OCI-LY1 (cell line): ENCODE measurements at regions not wholly inside any gene's neighbourhood (a gene's known extent, or its start where the extent isn't known, plus 50 kb on each side); places are given as distances from the start of the nearest gene placed in this dataset.

Source experiments
- H2AFZ ChIP-seq: fragments of 200-600 bp; sonication (generic), shearing (Covaris generic); 2 replicates; pipeline ENCODE4 v1.6.0; 2014; ENCODE audit warnings: antibody characterized with exemption, mild to moderate bottlenecking, low read length
- H3F3A ChIP-seq: fragments of 200-600 bp; sonication (generic), shearing (Covaris generic); 2 replicates; pipeline ENCODE4 v1.6.0; 2014; ENCODE audit warnings: mild to moderate bottlenecking, antibody characterized with exemption, low read length, moderate library complexity; ENCODE audit not compliant: insufficient read depth
- H3K27ac ChIP-seq: fragments of 200-600 bp; sonication (generic); 2 replicates; pipeline ENCODE4 v1.5.1; 2014; ENCODE audit warnings: low read length, mixed run types, mild to moderate bottlenecking, low read depth; ENCODE audit not compliant: poor library complexity, severe bottlenecking
- H3K27me3 ChIP-seq: fragments of 200-600 bp; sonication (generic); 2 replicates; pipeline ENCODE4 v1.6.0; 2014; ENCODE audit warnings: antibody characterized with exemption, mild to moderate bottlenecking, low read length, moderate library complexity; ENCODE audit not compliant: insufficient read depth
- H3K36me3 ChIP-seq: fragments of 200-600 bp; sonication (generic); 2 replicates; pipeline ENCODE4 v1.6.1; 2014; ENCODE audit warnings: mild to moderate bottlenecking, antibody characterized with exemption, low read length, moderate library complexity, mixed read lengths; ENCODE audit not compliant: insufficient read depth
- H3K4me1 ChIP-seq: fragments of 200-600 bp; sonication (generic); 2 replicates; pipeline ENCODE4 v1.5.1; 2014; ENCODE audit warnings: mild to moderate bottlenecking, low read length, moderate library complexity; ENCODE audit not compliant: insufficient read depth, severe bottlenecking
- H3K4me2 ChIP-seq: fragments of 200-600 bp; sonication (generic), shearing (Covaris generic); 2 replicates; pipeline ENCODE4 v1.6.1; 2014; ENCODE audit warnings: low read length
- H3K4me3 ChIP-seq: fragments of 200-600 bp; sonication (generic); 2 replicates; pipeline ENCODE4 v1.5.1; 2014; ENCODE audit warnings: low read length, low read depth, mild to moderate bottlenecking, mixed read lengths; ENCODE audit not compliant: poor library complexity, severe bottlenecking
- H3K79me2 ChIP-seq: fragments of 200-600 bp; shearing (Covaris generic); 2 replicates; pipeline ENCODE4 v1.6.1; 2016; ENCODE audit warnings: mixed run types, low read length, mixed read lengths; ENCODE audit not compliant: insufficient read depth
- H3K9ac ChIP-seq: fragments of 200-600 bp; sonication (generic), shearing (Covaris generic); 2 replicates; pipeline ENCODE4 v1.6.1; 2014; ENCODE audit warnings: mild to moderate bottlenecking, low read length, mixed read lengths
- H3K9me2 ChIP-seq: fragments of 200-600 bp; sonication (generic), shearing (Covaris generic); 2 replicates; pipeline ENCODE4 v1.6.1; 2014; ENCODE audit warnings: low read depth, mild to moderate bottlenecking, low read length, mixed read lengths
- H3K9me3 ChIP-seq: fragments of 200-600 bp; shearing (Covaris generic); 2 replicates; pipeline ENCODE4 v1.6.1; 2014; ENCODE audit warnings: low read length, mixed read lengths
- H4K20me1 ChIP-seq: fragments of 200-600 bp; sonication (generic), shearing (Covaris generic); 2 replicates; pipeline ENCODE4 v1.6.0; 2016; ENCODE audit warnings: mild to moderate bottlenecking, low read length; ENCODE audit not compliant: insufficient read depth
- EZH2 ChIP-seq: fragments of 200-600 bp; sonication (generic), shearing (Covaris generic); IDR thresholded peaks from 2 replicates; pipeline ENCODE4 v1.8.0; 2017; ENCODE audit warnings: borderline replicate concordance, mixed run types, mild to moderate bottlenecking, antibody characterized with exemption, low read length, moderate library complexity, mixed read lengths
- TF ChIP-seq, protein P1 (sequence below): fragments of 200-600 bp; sonication (generic), shearing (Covaris generic); IDR thresholded peaks from 2 replicates; pipeline ENCODE4 v1.5.1; 2017; ENCODE audit warnings: mild to moderate bottlenecking, antibody characterized with exemption, low read length, moderate library complexity, mixed read lengths

DNA sequence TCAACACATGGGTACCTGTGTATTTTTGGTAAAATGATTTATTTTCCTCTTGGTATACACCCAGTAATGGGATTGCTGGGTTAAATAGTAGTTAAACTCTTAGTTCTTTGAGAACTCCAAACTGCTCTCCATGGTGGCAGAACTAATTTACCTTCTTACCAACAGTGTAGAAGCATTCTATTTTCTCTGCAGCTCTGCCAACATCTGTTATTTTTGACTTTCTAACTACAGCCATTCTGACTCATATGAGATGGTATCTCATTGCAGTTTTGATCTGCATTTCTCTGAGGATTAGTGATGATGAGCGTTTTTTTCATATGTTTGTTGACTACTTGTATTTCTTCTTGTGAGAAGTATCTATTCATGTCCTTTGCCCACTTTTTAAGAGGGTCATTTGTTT is 180.6 kb downstream of the FSIP2 start:
- TF ChIP-seq, protein P1, sequence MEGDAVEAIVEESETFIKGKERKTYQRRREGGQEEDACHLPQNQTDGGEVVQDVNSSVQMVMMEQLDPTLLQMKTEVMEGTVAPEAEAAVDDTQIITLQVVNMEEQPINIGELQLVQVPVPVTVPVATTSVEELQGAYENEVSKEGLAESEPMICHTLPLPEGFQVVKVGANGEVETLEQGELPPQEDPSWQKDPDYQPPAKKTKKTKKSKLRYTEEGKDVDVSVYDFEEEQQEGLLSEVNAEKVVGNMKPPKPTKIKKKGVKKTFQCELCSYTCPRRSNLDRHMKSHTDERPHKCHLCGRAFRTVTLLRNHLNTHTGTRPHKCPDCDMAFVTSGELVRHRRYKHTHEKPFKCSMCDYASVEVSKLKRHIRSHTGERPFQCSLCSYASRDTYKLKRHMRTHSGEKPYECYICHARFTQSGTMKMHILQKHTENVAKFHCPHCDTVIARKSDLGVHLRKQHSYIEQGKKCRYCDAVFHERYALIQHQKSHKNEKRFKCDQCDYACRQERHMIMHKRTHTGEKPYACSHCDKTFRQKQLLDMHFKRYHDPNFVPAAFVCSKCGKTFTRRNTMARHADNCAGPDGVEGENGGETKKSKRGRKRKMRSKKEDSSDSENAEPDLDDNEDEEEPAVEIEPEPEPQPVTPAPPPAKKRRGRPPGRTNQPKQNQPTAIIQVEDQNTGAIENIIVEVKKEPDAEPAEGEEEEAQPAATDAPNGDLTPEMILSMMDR = no peak
- TF ChIP-seq EZH2 = no peak
- no peak overlapping the region for H3K4me2 ChIP-seq
- H3F3A ChIP-seq = no peaks in the 10 kb centered on the region
- H3K27ac ChIP-seq = no peak overlapping the region
- H3K36me3 ChIP-seq = no peaks in the 10 kb centered on the region
- H2AFZ ChIP-seq = no peak overlapping the region
- H4K20me1 ChIP-seq = no peaks in the 10 kb centered on the region
- no peaks in the 10 kb centered on the region for H3K79me2 ChIP-seq
- no peaks in the 10 kb centered on the region for H3K9me3 ChIP-seq
- no peaks in the 10 kb centered on the region for H3K27me3 ChIP-seq
- H3K9me2 ChIP-seq = no peaks in the 10 kb centered on the region
- H3K4me3 ChIP-seq = no peak overlapping the region
- H3K4me1 ChIP-seq = no peaks in the 10 kb centered on the region
- H3K9ac ChIP-seq = no peak overlapping the region

DNA sequence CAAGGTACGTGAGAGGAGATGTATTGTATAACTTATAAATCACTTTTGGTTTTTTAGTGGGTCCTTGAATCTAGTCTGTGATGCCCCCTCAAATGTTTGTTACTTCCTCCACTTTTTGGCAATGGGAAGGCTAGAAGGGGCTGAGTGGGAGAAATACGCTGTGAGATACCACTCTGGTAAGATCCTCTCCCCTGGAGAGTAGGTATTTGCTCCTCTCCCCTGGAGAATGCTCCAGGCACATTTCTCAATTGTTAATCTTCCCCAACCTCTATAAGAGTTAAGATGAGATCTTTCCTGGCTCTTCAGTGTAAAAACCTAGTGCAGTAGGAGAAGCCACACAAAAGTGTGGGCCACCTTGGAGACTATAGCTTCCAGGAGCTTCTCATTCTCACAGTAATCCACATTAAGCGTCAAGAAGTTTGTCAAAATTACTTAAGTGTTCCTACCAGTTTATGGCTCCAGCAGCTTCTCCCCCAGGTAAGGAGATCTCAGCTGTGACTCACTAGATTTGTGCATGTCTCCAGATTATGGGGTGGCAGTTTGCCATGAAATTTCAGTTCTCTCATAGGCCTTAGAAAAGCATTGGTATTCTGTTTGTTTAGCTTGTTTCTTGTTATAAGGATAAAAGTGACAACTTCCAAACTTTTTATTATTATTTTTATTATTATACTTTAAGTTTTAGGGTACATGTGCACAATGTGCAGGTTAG is 182.6 kb downstream of the FSIP2 start:
- no peak overlapping the region for H3K27ac ChIP-seq
- no peak overlapping the region for H3K9ac ChIP-seq
- H4K20me1 ChIP-seq = no peaks in the 10 kb centered on the region
- H3K9me3 ChIP-seq = no peaks in the 10 kb centered on the region
- no peaks in the 10 kb centered on the region for H3K9me2 ChIP-seq
- H3K4me1 ChIP-seq = no peaks in the 10 kb centered on the region
- H3K79me2 ChIP-seq = no peaks in the 10 kb centered on the region
- no peak overlapping the region for H3K4me2 ChIP-seq
- H2AFZ ChIP-seq = no peak overlapping the region
- no peaks in the 10 kb centered on the region for H3F3A ChIP-seq
- TF ChIP-seq, protein P1 = no peak
- no peak for TF ChIP-seq EZH2
- H3K4me3 ChIP-seq = no peak overlapping the region
- H3K36me3 ChIP-seq = no peaks in the 10 kb centered on the region
- H3K27me3 ChIP-seq = no peaks in the 10 kb centered on the region

DNA sequence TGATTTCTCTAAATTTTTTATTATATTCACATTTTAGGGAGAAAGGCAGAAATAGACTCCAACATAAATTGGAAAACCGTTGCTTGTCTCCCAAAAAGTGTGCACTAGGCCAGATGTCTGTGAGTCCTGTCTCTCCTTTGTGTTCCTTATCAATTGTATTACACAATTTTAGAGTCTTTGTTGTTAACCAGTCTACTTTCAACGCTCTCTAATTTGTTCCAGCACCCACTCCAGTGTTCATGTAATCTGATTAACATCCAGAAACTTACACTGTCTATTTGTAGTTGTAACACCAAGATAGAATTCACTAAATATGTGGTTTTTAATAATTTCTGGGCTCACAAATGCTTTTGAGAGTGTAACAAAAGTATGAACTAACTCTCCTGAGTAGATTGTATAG is 195.6 kb downstream of the FSIP2 start:
- Histone ChIP-seq H4K20me1 (no peaks in the 10 kb centered on the region), H3K27me3 (no peaks in the 10 kb centered on the region), H3K79me2 (no peaks in the 10 kb centered on the region), H3K9me2 (no peaks in the 10 kb centered on the region), H3K4me3 (no peak overlapping the region), H3K36me3 (no peaks in the 10 kb centered on the region), H3K9me3 (no peaks in the 10 kb centered on the region), H2AFZ (no peak overlapping the region), H3K4me1 (no peaks in the 10 kb centered on the region), H3K9ac (no peak overlapping the region), H3F3A (no peaks in the 10 kb centered on the region; the same call in 1 of the 2 replicates), H3K27ac (no peak overlapping the region), H3K4me2 (no peak overlapping the region)
- TF ChIP-seq, protein P1 = no peak
- TF ChIP-seq EZH2 = no peak
